ENCODE measurements at regions not wholly inside any gene's neighbourhood (a gene's known extent, or its start where the extent isn't known, plus 50 kb on each side); places are given as distances from the start of the nearest gene placed in this dataset.

GRCh38 chr5:56339732-56340131 is 106.6 kb upstream of the ANKRD55 start:
- no peak for DNase-seq

- DNase-seq: no peak
These were observed 104.7 kb upstream of the ANKRD55 start for GRCh38 chr5:56337715-56338319.

GRCh38 chr5:56335212-56335611 is 102.1 kb upstream of the ANKRD55 start:
- DNase-seq: no peak

GRCh38 chr5:56330806-56331205 is 97.7 kb upstream of the ANKRD55 start:
- DNase-seq: peak; percentile 3

GRCh38 chr5:56330167-56330566 is 97.0 kb upstream of the ANKRD55 start:
- no peak for DNase-seq

- no peak for DNase-seq
These were observed 96.5 kb upstream of the ANKRD55 start for GRCh38 chr5:56329652-56330051.

- no peak for DNase-seq
These were observed 95.8 kb upstream of the ANKRD55 start for GRCh38 chr5:56328753-56329560.

- no peak for DNase-seq
These were observed 94.7 kb upstream of the ANKRD55 start for GRCh38 chr5:56327809-56328208.

- DNase-seq: no peak
These were observed 93.6 kb upstream of the ANKRD55 start for GRCh38 chr5:56326770-56327169.

GRCh38 chr5:56326116-56326515 is 93.0 kb upstream of the ANKRD55 start:
- no peak for DNase-seq

GRCh38 chr5:56325039-56325438 is 91.9 kb upstream of the ANKRD55 start:
- DNase-seq: no peak

- DNase-seq: no peak
These were observed 90.4 kb upstream of the ANKRD55 start for GRCh38 chr5:56323505-56323904.

GRCh38 chr5:56322592-56322991 is 89.5 kb upstream of the ANKRD55 start:
- no peak for DNase-seq

GRCh38 chr5:56321236-56321881 is 88.2 kb upstream of the ANKRD55 start:
- no peak for DNase-seq

GRCh38 chr5:56320686-56321085 is 87.6 kb upstream of the ANKRD55 start:
- no peak for DNase-seq

- DNase-seq: no peak
These were observed 86.5 kb upstream of the ANKRD55 start for GRCh38 chr5:56319526-56320181.

GRCh38 chr5:56317923-56318561 is 84.9 kb upstream of the ANKRD55 start:
- DNase-seq: no peak

- no peak for DNase-seq
These were observed 83.3 kb upstream of the ANKRD55 start for GRCh38 chr5:56316299-56316994.

- DNase-seq: no peak
These were observed 81.4 kb upstream of the ANKRD55 start for GRCh38 chr5:56314529-56314928.

GRCh38 chr5:56313596-56313995 is 80.5 kb upstream of the ANKRD55 start:
- no peak for DNase-seq

GRCh38 chr5:56313004-56313531 is 79.9 kb upstream of the ANKRD55 start:
- DNase-seq: no peak

GRCh38 chr5:56311306-56311905 is 78.3 kb upstream of the ANKRD55 start:
- no peak for DNase-seq
